ENCODE measurements at regions not wholly inside any gene's neighbourhood (a gene's known extent, or its start where the extent isn't known, plus 50 kb on each side); places are given as distances from the start of the nearest gene placed in this dataset.
"Not testable (repeated sequence)": the region's sequence is repeated elsewhere in the genome, so short reads cannot be mapped to it uniquely, and the experiment has no call there.

DNA sequence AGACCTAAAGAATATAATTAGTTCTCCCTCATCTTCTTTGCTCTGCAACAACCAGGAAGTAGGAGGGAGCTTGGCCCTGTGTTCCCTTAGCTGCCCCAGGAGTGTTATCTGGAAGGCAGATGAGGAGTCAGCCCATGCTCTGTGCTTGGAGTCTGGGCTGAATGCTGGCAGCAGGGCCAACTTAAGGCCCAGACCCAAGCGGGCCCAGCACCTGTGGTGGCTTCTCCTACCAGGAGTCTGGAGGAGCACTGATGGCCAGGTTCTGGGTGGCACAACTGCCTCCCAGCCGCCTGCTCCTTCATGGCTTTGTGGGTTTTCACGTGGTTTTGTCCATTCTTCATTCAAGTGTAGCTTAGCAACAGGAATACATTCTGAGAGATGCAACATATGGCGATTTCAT lies 1910.7 kb upstream of the LRRTM1 start:
- no peak overlapping the region for H3K4me3 ChIP-seq
- no peaks in the 10 kb centered on the region for H3K4me1 ChIP-seq
- ATAC-seq (no peak), DNase-seq (no peak)
- no peak for TF ChIP-seq POLR2A (IDR thresholded peaks at IDR 0.05)
- TF ChIP-seq, protein P1, sequence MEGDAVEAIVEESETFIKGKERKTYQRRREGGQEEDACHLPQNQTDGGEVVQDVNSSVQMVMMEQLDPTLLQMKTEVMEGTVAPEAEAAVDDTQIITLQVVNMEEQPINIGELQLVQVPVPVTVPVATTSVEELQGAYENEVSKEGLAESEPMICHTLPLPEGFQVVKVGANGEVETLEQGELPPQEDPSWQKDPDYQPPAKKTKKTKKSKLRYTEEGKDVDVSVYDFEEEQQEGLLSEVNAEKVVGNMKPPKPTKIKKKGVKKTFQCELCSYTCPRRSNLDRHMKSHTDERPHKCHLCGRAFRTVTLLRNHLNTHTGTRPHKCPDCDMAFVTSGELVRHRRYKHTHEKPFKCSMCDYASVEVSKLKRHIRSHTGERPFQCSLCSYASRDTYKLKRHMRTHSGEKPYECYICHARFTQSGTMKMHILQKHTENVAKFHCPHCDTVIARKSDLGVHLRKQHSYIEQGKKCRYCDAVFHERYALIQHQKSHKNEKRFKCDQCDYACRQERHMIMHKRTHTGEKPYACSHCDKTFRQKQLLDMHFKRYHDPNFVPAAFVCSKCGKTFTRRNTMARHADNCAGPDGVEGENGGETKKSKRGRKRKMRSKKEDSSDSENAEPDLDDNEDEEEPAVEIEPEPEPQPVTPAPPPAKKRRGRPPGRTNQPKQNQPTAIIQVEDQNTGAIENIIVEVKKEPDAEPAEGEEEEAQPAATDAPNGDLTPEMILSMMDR (IDR thresholded peaks at IDR 0.05): no peak
- no peaks in the 10 kb centered on the region for H3K27me3 ChIP-seq
- no peaks in the 10 kb centered on the region for H3K36me3 ChIP-seq
- H3K9me3 ChIP-seq: peaks cover 0 to 8% (median 0%) of the 10 kb centered on the region in 12 donors
- WGBS, 4 donors: 64 to 92% (median 79%) methylated on average over 4 of the region's 4 CpGs
- intact Hi-C loops (cut with DNase I): no loop called here
- no peak overlapping the region for H3K27ac ChIP-seq

DNA sequence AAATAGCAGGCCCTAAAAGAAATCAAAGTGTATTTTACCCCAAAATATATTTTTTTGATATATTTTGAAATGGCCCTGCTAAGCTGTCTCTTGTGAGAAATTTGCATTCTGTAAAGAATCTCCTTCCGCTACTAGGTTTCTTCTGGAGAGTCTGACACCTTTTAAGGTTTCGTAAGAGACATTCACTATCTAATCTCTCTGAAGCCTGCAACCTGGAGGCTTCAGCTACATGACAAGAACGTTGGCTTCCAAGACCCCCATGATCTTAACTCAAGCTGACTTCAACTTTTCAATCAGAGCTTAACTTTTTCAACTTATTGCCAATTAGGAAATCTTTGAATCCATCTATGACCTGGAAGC lies 1894.9 kb upstream of the LRRTM1 start:
- Histone ChIP-seq H3K9me3 (peaks cover 0 to 16% (median 1%) of the 10 kb centered on the region in 12 donors), H3K27ac (no peak overlapping the region), H3K4me3 (no peak overlapping the region), H3K4me1 (no peaks in the 10 kb centered on the region), H3K27me3 (no peaks in the 10 kb centered on the region), H3K36me3 (no peaks in the 10 kb centered on the region)
- ATAC-seq: no peak
- 62 to 66% (median 64%) methylated on average over 3 of the region's 3 CpGs for WGBS, 4 donors
- no peak for DNase-seq
- TF ChIP-seq, protein P1 (IDR thresholded peaks at IDR 0.05): no peak
- TF ChIP-seq POLR2A (IDR thresholded peaks at IDR 0.05): no peak
- intact Hi-C loops (cut with DNase I): no loop called here

DNA sequence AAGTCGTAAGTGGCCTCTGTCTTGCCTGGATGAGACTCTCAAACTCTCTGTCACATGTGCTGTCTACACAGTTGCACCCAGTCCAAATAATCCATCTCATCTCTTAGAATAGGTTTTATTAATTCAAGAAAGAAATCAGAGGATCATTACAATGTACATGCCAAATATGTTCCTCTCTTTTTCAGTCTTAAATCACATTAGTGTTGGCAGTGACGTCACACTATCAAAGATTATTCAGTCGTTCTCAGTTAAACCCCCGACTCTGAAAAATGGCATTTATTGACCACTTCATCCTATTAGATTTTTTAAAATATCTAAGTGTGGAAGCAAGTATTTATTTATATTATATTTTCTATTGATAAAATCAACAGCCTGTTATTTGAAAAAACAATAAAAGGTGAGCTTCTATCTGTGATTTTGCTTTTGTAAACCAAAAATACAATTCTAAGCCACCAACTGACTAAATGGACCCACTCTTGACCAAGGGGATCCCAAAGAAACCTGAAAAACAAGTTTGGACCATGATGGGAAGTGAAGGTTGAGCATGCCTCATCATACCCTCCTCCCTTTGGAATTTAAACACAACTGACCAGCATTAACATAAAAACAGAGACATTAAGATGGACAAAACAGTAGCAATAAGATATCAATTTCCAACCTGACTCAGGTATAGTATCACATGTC lies 1894.4 kb upstream of the LRRTM1 start:
- ATAC-seq (no peak), DNase-seq (no peak)
- Histone ChIP-seq H3K4me3 (no peak overlapping the region), H3K27me3 (no peaks in the 10 kb centered on the region), H3K4me1 (no peaks in the 10 kb centered on the region), H3K36me3 (no peaks in the 10 kb centered on the region), H3K27ac (no peak overlapping the region), H3K9me3 (peaks cover 0 to 16% (median 1%) of the 10 kb centered on the region in 12 donors)
- 88 to 91% (median 90%) methylated on average over 4 of the region's 4 CpGs for WGBS, 4 donors
- no peak for TF ChIP-seq POLR2A (IDR thresholded peaks at IDR 0.05)
- TF ChIP-seq, protein P1 (IDR thresholded peaks at IDR 0.05): no peak
- intact Hi-C loops (cut with DNase I): no loop called here

DNA sequence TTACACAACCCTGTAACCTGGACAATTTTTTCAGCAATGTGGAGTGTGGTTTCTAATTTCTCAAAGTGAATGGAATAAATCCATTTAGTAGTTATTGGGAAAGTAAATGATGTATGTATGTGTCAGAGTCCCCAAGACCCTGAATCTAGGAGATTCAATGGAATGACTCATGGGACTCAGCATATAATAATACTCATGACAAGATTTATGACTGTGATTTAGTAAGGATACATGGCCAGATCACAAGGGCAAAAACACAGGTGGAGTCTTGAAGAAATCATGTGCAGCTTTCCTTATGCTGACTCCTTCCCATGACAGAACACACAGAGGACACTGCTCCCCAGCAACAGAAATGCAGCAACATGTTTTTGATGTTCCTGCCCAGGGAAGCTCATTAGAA lies 1877.7 kb upstream of the LRRTM1 start:
- DNase-seq (no peak), ATAC-seq (no peak)
- no peak for TF ChIP-seq POLR2A (IDR thresholded peaks at IDR 0.05)
- TF ChIP-seq, protein P1 (IDR thresholded peaks at IDR 0.05): no peak
- no peak overlapping the region for H3K4me3 ChIP-seq
- intact Hi-C loops (cut with DNase I): no loop called here
- H3K4me1 ChIP-seq: no peaks in the 10 kb centered on the region
- peaks cover 0 to 3% (median 0%) of the 10 kb centered on the region in 12 donors for H3K9me3 ChIP-seq
- H3K27ac ChIP-seq: no peak overlapping the region
- H3K36me3 ChIP-seq: no peaks in the 10 kb centered on the region
- H3K27me3 ChIP-seq: no peaks in the 10 kb centered on the region

DNA sequence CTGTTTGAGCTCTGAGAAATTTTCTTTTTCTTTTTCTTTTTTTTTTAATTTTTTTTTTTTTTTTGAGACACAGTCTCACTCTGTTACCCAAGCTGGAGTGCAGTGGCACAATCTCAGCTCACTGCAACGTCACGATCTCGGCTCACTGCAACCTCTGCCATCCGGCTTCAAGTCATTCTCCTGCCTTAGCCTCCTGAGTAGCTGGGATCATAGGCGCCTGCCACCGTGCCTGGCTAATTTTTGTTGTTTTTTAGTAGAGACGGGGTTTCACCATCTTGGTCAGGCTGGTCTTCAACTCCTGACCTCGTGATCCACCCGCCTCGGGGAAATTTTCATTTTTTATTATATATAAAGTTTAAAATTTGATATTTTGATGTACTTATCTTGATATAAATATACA lies 1870.7 kb upstream of the LRRTM1 start:
- H3K36me3 ChIP-seq; ATAC-seq; H3K27ac ChIP-seq; H3K4me3 ChIP-seq; DNase-seq; intact Hi-C loops (cut with DNase I); H3K27me3 ChIP-seq; H3K4me1 ChIP-seq; H3K9me3 ChIP-seq: not testable (repeated sequence)
- WGBS, 4 donors: 94 to 97% (median 95%) methylated on average over 10 of the region's 10 CpGs

Measured in heart left ventricle (tissue), 16 donors.